ENCODE measurements at regions not wholly inside any gene's neighbourhood (a gene's known extent, or its start where the extent isn't known, plus 50 kb on each side); places are given as distances from the start of the nearest gene placed in this dataset.

GRCh38 chr22:25353516-25354445, 134.3 kb downstream of the CRYBB2 start:
- TF ChIP-seq, protein P1, sequence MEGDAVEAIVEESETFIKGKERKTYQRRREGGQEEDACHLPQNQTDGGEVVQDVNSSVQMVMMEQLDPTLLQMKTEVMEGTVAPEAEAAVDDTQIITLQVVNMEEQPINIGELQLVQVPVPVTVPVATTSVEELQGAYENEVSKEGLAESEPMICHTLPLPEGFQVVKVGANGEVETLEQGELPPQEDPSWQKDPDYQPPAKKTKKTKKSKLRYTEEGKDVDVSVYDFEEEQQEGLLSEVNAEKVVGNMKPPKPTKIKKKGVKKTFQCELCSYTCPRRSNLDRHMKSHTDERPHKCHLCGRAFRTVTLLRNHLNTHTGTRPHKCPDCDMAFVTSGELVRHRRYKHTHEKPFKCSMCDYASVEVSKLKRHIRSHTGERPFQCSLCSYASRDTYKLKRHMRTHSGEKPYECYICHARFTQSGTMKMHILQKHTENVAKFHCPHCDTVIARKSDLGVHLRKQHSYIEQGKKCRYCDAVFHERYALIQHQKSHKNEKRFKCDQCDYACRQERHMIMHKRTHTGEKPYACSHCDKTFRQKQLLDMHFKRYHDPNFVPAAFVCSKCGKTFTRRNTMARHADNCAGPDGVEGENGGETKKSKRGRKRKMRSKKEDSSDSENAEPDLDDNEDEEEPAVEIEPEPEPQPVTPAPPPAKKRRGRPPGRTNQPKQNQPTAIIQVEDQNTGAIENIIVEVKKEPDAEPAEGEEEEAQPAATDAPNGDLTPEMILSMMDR (IDR thresholded peaks at IDR 0.05; ENCODE audit: borderline replicate concordance, control extremely low read depth, extremely low read depth, insufficient read depth, missing control alignments) = no peak
- DNase-seq (ENCODE audit: low spot score) = no peak
- in situ Hi-C loops (cut with MboI; ENCODE audit: low sequenced_read_pairs, unreplicated experiment) = no loop called here

DNA sequence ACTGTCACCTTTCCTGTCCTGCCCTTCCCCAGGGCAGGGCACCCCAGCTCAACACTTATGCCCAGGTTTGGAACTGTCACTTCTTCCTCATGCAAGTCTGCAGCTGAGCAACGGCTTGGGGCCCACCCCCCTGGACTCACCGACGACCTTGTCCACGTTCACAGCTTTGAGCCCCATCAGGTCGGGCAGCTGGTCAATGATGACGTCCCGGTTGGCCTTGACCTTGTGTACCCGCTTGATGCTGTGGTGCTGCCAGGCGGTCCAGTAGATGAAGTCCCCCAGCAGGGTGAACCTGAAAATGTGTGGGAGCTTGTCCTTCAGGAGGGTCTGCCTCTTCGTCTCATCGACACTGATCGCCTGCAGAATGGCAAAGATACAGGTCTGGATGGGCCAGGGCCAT, 135.0 kb downstream of the CRYBB2 start:
- in situ Hi-C loops (cut with MboI; ENCODE audit: low sequenced_read_pairs, unreplicated experiment) = no loop called here
- DNase-seq (ENCODE audit: low spot score) = no peak
- TF ChIP-seq, protein P1 (IDR thresholded peaks at IDR 0.05; ENCODE audit: borderline replicate concordance, control extremely low read depth, extremely low read depth, insufficient read depth, missing control alignments) = no peak

DNA sequence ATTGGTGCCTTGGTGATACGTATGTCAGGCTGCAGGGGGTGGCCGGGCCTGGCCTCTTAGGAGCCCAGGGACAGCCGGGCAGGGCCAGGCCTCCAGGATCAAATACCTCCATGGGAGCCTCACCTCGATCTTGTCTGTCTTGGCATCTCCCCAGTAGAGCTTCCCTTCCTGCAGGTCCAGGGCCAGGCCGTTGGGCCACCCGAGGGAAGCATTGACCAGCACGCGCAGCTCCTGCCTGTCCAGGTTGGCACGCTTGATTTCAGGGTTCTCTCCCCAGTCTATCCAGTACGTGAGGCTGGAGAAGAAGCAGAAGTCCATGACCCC, 137.7 kb downstream of the CRYBB2 start:
- TF ChIP-seq, protein P1 (IDR thresholded peaks at IDR 0.05; ENCODE audit: borderline replicate concordance, control extremely low read depth, extremely low read depth, insufficient read depth, missing control alignments) = no peak

GRCh38 chr22:25357606-25358420, 138.4 kb downstream of the CRYBB2 start:
- in situ Hi-C loops (cut with MboI; ENCODE audit: low sequenced_read_pairs, unreplicated experiment) = no loop called here
- TF ChIP-seq, protein P1 (IDR thresholded peaks at IDR 0.05; ENCODE audit: borderline replicate concordance, control extremely low read depth, extremely low read depth, insufficient read depth, missing control alignments) = no peak
- no peak for DNase-seq (ENCODE audit: low spot score)

More for the DNA sequence above, 137.7 kb downstream of the CRYBB2 start:
- no peak for DNase-seq (ENCODE audit: low spot score)
- in situ Hi-C loops (cut with MboI; ENCODE audit: low sequenced_read_pairs, unreplicated experiment) = no loop called here

DNA sequence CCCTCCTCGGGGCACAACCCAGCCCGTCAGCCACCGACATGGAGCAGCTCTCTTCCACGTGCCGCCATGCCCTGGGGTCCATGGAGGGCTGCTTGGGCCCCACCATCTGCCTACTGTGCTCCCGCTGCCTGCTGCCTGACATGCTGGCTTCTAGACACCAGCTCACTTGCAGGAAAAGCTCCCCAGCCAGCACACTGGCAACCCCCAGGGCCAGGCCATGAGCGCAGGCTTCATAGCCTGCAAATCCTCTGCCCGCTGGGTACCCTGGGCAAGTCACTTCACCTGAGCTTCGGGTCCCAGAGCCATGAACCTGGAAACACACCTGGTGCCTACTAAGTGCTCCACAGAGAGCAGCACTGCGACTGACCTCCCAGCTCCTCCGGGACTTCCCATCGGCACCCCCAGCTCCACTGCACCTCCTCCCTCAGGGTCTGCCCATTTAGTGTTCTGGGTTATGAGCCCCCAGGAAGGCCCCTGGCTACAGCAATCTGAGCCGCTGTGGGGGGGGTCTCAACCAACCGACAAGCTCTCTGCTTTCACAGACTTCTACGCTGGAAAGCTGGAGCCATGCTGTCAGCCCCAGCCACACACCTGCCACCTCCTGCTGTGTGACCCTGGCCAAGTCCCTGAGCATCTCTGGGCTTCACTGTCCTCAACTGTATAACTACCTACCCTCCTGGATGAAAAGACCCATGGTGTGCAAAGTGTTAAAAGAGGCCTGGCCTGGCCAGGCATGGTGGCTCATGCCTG, 139.2 kb downstream of the CRYBB2 start:
- no peak for DNase-seq (ENCODE audit: low spot score)

More for the DNA sequence above, 139.2 kb downstream of the CRYBB2 start:
- TF ChIP-seq, protein P1 (IDR thresholded peaks at IDR 0.05; ENCODE audit: borderline replicate concordance, control extremely low read depth, extremely low read depth, insufficient read depth, missing control alignments) = no peak
- in situ Hi-C loops (cut with MboI; ENCODE audit: low sequenced_read_pairs, unreplicated experiment) = no loop called here
